Endothelial cell of umbilical vein (primary cell): ENCODE measurements at regions not wholly inside any gene's neighbourhood (a gene's known extent, or its start where the extent isn't known, plus 50 kb on each side); places are given as distances from the start of the nearest gene placed in this dataset.

Source experiments
- CTCF ChIP-seq, 2 donors: IDR thresholded peaks; 1 replicate in 1 of 2; 2 replicates in 1 of 2; pipeline ENCODE4 v1.5.1; 2011; ENCODE audit warnings: low read length in 2 of 2, mild to moderate bottlenecking in 2 of 2, moderate library complexity in 2 of 2, control low read depth in 1 of 2, inconsistent platforms in 1 of 2, low read depth in 1 of 2; ENCODE audit not compliant: insufficient read depth in 1 of 2; ENCODE audit errors: extremely low read depth in 1 of 2
- EZH2 ChIP-seq: IDR thresholded peaks from 2 replicates; pipeline ENCODE4 v1.6.1; 2012; ENCODE audit warnings: borderline replicate concordance, low read depth, mild to moderate bottlenecking, moderate library complexity, low read length, inconsistent platforms; ENCODE audit not compliant: severe bottlenecking
- MYC ChIP-seq: IDR thresholded peaks from one replicate; pipeline ENCODE4 v1.6.1; 2011; ENCODE audit warnings: mild to moderate bottlenecking, low read depth, low read length
- POLR2AphosphoS5 ChIP-seq: IDR thresholded peaks from 2 replicates; pipeline ENCODE4 v1.6.1; 2012; ENCODE audit warnings: low read depth, mild to moderate bottlenecking, control low read depth, low read length, moderate library complexity; ENCODE audit not compliant: insufficient read depth
- TF ChIP-seq, protein P1 (sequence below): IDR thresholded peaks from 2 replicates; pipeline ENCODE4 v1.6.1; 2011; ENCODE audit not compliant: insufficient read depth, insufficient read length

- TF ChIP-seq, protein P1, sequence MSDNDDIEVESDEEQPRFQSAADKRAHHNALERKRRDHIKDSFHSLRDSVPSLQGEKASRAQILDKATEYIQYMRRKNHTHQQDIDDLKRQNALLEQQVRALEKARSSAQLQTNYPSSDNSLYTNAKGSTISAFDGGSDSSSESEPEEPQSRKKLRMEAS, result no peak
- TF ChIP-seq CTCF (IDR thresholded peaks at IDR 0.05; ENCODE audit: extremely low read depth in 1 of 2, insufficient read depth in 1 of 2, low read depth in 1 of 2, low read length in 2 of 2) (no peak), POLR2AphosphoS5 (no peak), EZH2 (no peak), MYC (no peak)
These were observed 694.5 kb downstream of the TDRD15 start for GRCh38 chr2:21818212-21818795.
